HUES64 (cell line): ENCODE measurements at regions not wholly inside any gene's neighbourhood (a gene's known extent, or its start where the extent isn't known, plus 50 kb on each side); places are given as distances from the start of the nearest gene placed in this dataset.

Experiments
- H3K27ac ChIP-seq: 2 replicates; pipeline ENCODE4 v1.7.0; 2013; ENCODE audit warnings: low read depth, low read length, inconsistent platforms
- H3K27me3 ChIP-seq: 2 replicates; pipeline ENCODE4 v1.6.1; 2013; ENCODE audit warnings: mild to moderate bottlenecking, low read length; ENCODE audit not compliant: insufficient read depth
- H3K36me3 ChIP-seq: 2 replicates; pipeline ENCODE4 v1.6.1; 2013; ENCODE audit warnings: mild to moderate bottlenecking, low read length; ENCODE audit not compliant: insufficient read depth
- H3K4me1 ChIP-seq: 2 replicates; pipeline ENCODE4 v1.6.1; 2013; ENCODE audit warnings: mild to moderate bottlenecking, low read length, moderate library complexity; ENCODE audit not compliant: insufficient read depth
- H3K4me3 ChIP-seq: 2 replicates; pipeline ENCODE4 v1.5.1; 2013; ENCODE audit warnings: mild to moderate bottlenecking, low read length, moderate library complexity
- H3K9ac ChIP-seq: 2 replicates; pipeline ENCODE4 v1.6.1; 2013; ENCODE audit warnings: mild to moderate bottlenecking, low read depth, low read length
- H3K9me3 ChIP-seq: 2 replicates; pipeline ENCODE4 v1.6.1; 2013; ENCODE audit warnings: low read depth, low read length; ENCODE audit not compliant: insufficient read depth
- WGBS: fragments of 150-250, 120-280 bp; methylation state at CpG from one replicate; pipeline ENCODE4 v1.1.7; 2013; ENCODE audit warnings: missing lambda C conversion rate; 5-methylcytosine and 5-hydroxymethylcytosine counted together

- Histone ChIP-seq H3K27ac (no peak overlapping the region), H3K27me3 (no peaks in the 10 kb centered on the region), H3K4me3 (no peak overlapping the region), H3K9ac (no peak overlapping the region), H3K4me1 (no peaks in the 10 kb centered on the region), H3K36me3 (no peaks in the 10 kb centered on the region), H3K9me3 (no peaks in the 10 kb centered on the region; the same call in 1 of the 2 replicates)
- 52% methylated on average over 2 of the region's 2 CpGs for WGBS
These were observed 299.4 kb downstream of the COX7C start for GRCh38 chr5:86917117-86917579.

- H3K27me3 ChIP-seq, result no peaks in the 10 kb centered on the region
- no peak overlapping the region for H3K9ac ChIP-seq
- no peak overlapping the region for H3K27ac ChIP-seq
- no peaks in the 10 kb centered on the region for H3K4me1 ChIP-seq
- H3K36me3 ChIP-seq, result no peaks in the 10 kb centered on the region
- no peaks in the 10 kb centered on the region; the same call in 1 of the 2 replicates for H3K9me3 ChIP-seq
- WGBS, result 71% methylated on average over 4 of the region's 4 CpGs
- no peak overlapping the region for H3K4me3 ChIP-seq
These were observed 300.5 kb downstream of the COX7C start for GRCh38 chr5:86918246-86918645.

GRCh38 chr5:86926033-86926432 lies 308.3 kb downstream of the COX7C start:
- 100% methylated on average over 1 of the region's 1 CpG for WGBS
- Histone ChIP-seq H3K4me3 (no peak overlapping the region), H3K27me3 (peaks cover 16% of the 10 kb centered on the region), H3K9ac (no peak overlapping the region), H3K9me3 (no peaks in the 10 kb centered on the region; the same call in 1 of the 2 replicates), H3K36me3 (no peaks in the 10 kb centered on the region), H3K4me1 (peaks cover 33% of the 10 kb centered on the region), H3K27ac (no peak overlapping the region)

DNA sequence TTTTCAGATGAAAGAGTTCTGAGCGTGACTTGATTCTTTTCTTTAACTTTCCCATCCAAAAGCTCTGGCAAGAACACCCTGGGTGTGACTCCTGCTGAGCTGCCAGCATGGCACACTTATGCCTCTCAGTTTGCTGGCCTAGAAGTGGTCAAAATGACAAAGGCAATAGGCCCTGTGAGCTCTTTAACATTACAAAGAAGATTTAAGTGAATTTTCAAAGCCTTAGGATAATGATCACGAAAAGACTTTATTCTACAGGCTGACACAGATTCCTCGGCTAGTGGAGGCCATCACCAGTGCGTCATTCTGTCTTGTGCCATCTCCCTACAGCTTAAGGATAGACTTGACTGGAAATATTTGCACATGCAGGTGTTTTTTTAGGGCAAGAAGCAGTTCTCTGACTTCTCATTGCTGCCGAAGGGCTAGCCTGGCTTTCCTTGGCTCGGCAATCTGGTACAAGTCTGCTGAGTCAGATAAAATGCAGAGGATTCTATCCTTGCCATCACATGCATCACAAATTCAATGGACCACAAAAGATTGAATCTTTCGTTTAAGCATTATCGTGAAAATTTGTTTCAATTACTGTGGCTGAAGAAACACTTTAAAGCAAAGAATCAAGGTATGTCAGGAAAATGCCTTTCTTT lies 311.5 kb downstream of the COX7C start:
- H3K27me3 ChIP-seq, result peaks cover 16% of the 10 kb centered on the region
- H3K9ac ChIP-seq, result no peak overlapping the region
- WGBS, result 25% methylated on average over 8 of the region's 8 CpGs
- peaks cover 33% of the 10 kb centered on the region for H3K4me1 ChIP-seq
- H3K36me3 ChIP-seq, result no peaks in the 10 kb centered on the region
- peak overlapping the region; percentile 24; the same call in 1 of the 2 replicates for H3K4me3 ChIP-seq
- no peaks in the 10 kb centered on the region for H3K9me3 ChIP-seq
- peak overlapping the region; percentile 78; the same call in 1 of the 2 replicates for H3K27ac ChIP-seq

DNA sequence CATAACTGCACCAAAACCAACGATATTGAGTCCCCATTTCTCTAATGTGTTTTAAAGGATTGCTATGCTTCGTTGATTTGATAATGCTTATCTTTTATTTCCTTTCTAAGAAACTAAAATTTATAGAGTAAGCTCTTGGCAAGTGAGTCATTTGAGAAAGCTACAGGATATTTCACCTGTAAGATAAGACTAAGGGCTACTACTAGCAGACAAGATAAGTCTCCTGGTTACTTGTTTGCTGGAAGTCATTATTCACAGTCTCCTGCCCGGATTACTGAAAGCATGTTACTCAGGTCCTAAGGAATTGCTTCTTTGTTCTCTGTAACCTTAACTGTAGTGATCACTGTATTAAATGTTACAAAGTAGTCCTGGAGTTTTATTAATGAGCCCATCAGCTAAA lies 315.9 kb upstream of the RASA1 start:
- Histone ChIP-seq H3K27ac (peak overlapping the region; percentile 40; the same call in 1 of the 2 replicates), H3K9me3 (no peaks in the 10 kb centered on the region), H3K4me1 (no peaks in the 10 kb centered on the region), H3K4me3 (no peak overlapping the region), H3K9ac (no peak overlapping the region), H3K36me3 (no peaks in the 10 kb centered on the region), H3K27me3 (no peaks in the 10 kb centered on the region)
- WGBS, result 67% methylated on average over 1 of the region's 3 CpGs

DNA sequence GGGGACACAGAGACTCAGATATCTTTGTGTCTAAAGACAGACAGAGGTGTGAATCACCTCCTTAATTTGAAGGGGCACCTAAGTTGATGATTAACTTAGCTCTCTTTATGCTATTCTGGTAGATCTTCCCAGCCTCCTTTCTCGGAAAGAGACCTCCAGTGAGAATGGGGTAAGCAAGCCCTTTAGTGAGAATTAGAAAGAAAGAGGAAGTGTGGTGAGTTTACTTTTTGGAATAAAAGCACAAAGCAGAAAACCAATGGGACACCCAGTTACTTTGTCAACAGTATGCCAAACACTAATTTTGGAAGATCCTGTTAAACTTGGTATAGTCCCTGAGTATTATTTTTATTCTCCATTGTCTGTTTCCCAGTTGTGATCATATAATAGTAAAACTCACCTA lies 302.8 kb upstream of the RASA1 start:
- Histone ChIP-seq H3K36me3 (no peaks in the 10 kb centered on the region), H3K4me1 (peaks cover 5% of the 10 kb centered on the region; the same call in 1 of the 2 replicates), H3K27ac (no peak overlapping the region), H3K4me3 (no peak overlapping the region), H3K9me3 (no peaks in the 10 kb centered on the region), H3K27me3 (no peaks in the 10 kb centered on the region), H3K9ac (no peak overlapping the region)
- WGBS, result 92% methylated on average over 1 of the region's 1 CpG

DNA sequence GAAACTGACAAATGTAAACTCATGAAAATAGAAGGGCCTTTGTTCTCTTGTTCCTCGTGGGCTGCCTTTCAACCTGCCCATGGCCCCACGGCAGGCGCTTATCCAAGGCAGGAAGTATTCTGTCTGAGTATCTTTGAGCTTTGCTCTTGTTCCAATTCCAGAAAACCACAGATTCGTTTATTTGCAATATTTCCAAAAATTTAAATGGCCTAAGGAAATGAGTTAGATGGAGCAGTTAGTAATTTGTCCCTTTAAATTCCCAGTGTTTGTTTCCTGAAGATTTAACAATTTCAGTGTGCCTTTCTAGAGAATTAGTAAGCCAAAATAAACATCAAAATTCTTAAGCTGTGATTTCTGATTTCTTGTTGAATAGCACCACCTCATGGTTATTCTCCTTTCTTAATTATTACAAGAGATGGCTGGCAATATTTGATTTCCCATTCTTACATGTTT lies 299.4 kb upstream of the RASA1 start:
- H3K9ac ChIP-seq, result no peak overlapping the region
- H3K9me3 ChIP-seq, result no peaks in the 10 kb centered on the region
- no peaks in the 10 kb centered on the region for H3K27me3 ChIP-seq
- H3K36me3 ChIP-seq, result no peaks in the 10 kb centered on the region
- WGBS, result 59% methylated on average over 3 of the region's 4 CpGs
- H3K4me1 ChIP-seq, result peaks cover 5% of the 10 kb centered on the region; the same call in 1 of the 2 replicates
- H3K27ac ChIP-seq, result no peak overlapping the region
- H3K4me3 ChIP-seq, result no peak overlapping the region

- 96% methylated on average over 2 of the region's 3 CpGs for WGBS
- Histone ChIP-seq H3K27me3 (no peaks in the 10 kb centered on the region), H3K27ac (no peak overlapping the region), H3K4me3 (no peak overlapping the region), H3K9ac (no peak overlapping the region), H3K4me1 (peaks cover 5% of the 10 kb centered on the region; the same call in 1 of the 2 replicates), H3K36me3 (no peaks in the 10 kb centered on the region), H3K9me3 (no peaks in the 10 kb centered on the region)
These were observed 297.3 kb upstream of the RASA1 start for GRCh38 chr5:86970361-86970760.

GRCh38 chr5:86971034-86971571 lies 296.6 kb upstream of the RASA1 start:
- no peaks in the 10 kb centered on the region for H3K27me3 ChIP-seq
- H3K36me3 ChIP-seq, result no peaks in the 10 kb centered on the region
- H3K4me3 ChIP-seq, result no peak overlapping the region
- WGBS, result 98% methylated on average over 4 of the region's 4 CpGs
- no peaks in the 10 kb centered on the region for H3K9me3 ChIP-seq
- no peak overlapping the region for H3K27ac ChIP-seq
- H3K4me1 ChIP-seq, result peaks cover 5% of the 10 kb centered on the region; the same call in 1 of the 2 replicates
- H3K9ac ChIP-seq, result no peak overlapping the region

DNA sequence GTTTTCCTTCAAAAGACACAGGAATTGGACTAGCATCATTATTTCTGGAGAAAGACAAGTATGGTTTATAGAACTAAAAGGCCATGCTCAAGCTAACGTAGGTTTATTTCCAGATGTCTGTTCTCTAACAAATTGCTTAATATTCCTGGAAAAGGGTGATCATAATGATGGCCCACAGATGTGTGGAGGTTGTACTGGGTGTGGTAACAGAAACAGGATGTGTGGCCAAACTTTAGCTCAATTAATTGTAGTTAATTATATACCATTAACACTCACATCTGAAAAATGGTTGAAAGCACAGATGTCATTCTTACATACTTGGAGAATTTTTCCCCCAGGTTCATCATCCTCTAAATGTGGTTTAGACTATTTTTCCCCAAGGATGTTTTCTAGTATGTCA lies 292.7 kb upstream of the RASA1 start:
- Histone ChIP-seq H3K27ac (no peak overlapping the region), H3K4me3 (no peak overlapping the region), H3K9me3 (no peaks in the 10 kb centered on the region), H3K36me3 (no peaks in the 10 kb centered on the region), H3K4me1 (peaks cover 5% of the 10 kb centered on the region), H3K9ac (no peak overlapping the region), H3K27me3 (no peaks in the 10 kb centered on the region)
- WGBS, result 100% methylated on average over 1 of the region's 1 CpG

- H3K27ac ChIP-seq, result no peak overlapping the region
- WGBS, result 99% methylated on average over 3 of the region's 3 CpGs
- H3K27me3 ChIP-seq, result no peaks in the 10 kb centered on the region
- no peak overlapping the region for H3K4me3 ChIP-seq
- H3K9ac ChIP-seq, result no peak overlapping the region
- no peaks in the 10 kb centered on the region for H3K36me3 ChIP-seq
- H3K9me3 ChIP-seq, result no peaks in the 10 kb centered on the region
- peaks cover 7% of the 10 kb centered on the region for H3K4me1 ChIP-seq
These were observed 290.5 kb upstream of the RASA1 start for GRCh38 chr5:86977190-86977589.
